ENCODE measurements at regions not wholly inside any gene's neighbourhood (a gene's known extent, or its start where the extent isn't known, plus 50 kb on each side); places are given as distances from the start of the nearest gene placed in this dataset.

DNA sequence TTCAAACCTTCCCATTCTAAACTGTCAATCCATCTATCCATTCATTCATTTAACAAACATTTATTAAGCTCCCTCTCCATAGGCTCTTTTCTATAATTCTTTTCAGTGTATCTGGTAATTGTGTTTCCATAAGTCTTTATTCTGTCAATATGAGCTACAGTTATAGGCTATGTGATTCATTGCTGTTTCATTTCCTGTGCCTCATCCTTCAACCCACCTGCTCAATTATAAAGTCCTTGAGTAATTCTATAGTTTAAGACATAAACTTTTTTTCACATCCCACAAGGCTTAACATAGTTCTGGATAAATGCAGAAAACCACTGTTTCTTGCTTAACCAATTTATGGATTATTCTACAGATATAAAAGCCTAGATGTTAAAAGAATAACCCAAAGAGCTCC is 84.2 kb upstream of the PIK3C3 start:
- Mint-ChIP-seq H3K4me1 (peaks cover 2% of the 10 kb centered on the region; the same call in 1 of the 3 replicates), H3K36me3 (ENCODE audit: low read depth) (no peaks in the 10 kb centered on the region), H3K9me3 (no peaks in the 10 kb centered on the region), H3K27me3 (ENCODE audit: insufficient read depth, low read depth, poor library complexity) (no peaks in the 10 kb centered on the region), H3K4me3 (no peak overlapping the region), H3K27ac (no peak overlapping the region)
- TF ChIP-seq, protein P1, sequence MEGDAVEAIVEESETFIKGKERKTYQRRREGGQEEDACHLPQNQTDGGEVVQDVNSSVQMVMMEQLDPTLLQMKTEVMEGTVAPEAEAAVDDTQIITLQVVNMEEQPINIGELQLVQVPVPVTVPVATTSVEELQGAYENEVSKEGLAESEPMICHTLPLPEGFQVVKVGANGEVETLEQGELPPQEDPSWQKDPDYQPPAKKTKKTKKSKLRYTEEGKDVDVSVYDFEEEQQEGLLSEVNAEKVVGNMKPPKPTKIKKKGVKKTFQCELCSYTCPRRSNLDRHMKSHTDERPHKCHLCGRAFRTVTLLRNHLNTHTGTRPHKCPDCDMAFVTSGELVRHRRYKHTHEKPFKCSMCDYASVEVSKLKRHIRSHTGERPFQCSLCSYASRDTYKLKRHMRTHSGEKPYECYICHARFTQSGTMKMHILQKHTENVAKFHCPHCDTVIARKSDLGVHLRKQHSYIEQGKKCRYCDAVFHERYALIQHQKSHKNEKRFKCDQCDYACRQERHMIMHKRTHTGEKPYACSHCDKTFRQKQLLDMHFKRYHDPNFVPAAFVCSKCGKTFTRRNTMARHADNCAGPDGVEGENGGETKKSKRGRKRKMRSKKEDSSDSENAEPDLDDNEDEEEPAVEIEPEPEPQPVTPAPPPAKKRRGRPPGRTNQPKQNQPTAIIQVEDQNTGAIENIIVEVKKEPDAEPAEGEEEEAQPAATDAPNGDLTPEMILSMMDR (conservative IDR thresholded peaks at IDR 0.05; ENCODE audit: low read depth in 2 of 2): no peak
- TF ChIP-seq ZNF331 (CRISPR knock-in tag; IDR thresholded peaks at IDR 0.05; ENCODE audit: low read depth): no peak
- no peak for TF ChIP-seq EZH2phosphoT487 (IDR thresholded peaks at IDR 0.05; ENCODE audit: unreplicated experiment)
- TF ChIP-seq ZNF114 (CRISPR knock-in tag; IDR thresholded peaks at IDR 0.05): no peak
- TF ChIP-seq, protein P2, sequence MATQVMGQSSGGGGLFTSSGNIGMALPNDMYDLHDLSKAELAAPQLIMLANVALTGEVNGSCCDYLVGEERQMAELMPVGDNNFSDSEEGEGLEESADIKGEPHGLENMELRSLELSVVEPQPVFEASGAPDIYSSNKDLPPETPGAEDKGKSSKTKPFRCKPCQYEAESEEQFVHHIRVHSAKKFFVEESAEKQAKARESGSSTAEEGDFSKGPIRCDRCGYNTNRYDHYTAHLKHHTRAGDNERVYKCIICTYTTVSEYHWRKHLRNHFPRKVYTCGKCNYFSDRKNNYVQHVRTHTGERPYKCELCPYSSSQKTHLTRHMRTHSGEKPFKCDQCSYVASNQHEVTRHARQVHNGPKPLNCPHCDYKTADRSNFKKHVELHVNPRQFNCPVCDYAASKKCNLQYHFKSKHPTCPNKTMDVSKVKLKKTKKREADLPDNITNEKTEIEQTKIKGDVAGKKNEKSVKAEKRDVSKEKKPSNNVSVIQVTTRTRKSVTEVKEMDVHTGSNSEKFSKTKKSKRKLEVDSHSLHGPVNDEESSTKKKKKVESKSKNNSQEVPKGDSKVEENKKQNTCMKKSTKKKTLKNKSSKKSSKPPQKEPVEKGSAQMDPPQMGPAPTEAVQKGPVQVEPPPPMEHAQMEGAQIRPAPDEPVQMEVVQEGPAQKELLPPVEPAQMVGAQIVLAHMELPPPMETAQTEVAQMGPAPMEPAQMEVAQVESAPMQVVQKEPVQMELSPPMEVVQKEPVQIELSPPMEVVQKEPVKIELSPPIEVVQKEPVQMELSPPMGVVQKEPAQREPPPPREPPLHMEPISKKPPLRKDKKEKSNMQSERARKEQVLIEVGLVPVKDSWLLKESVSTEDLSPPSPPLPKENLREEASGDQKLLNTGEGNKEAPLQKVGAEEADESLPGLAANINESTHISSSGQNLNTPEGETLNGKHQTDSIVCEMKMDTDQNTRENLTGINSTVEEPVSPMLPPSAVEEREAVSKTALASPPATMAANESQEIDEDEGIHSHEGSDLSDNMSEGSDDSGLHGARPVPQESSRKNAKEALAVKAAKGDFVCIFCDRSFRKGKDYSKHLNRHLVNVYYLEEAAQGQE (IDR thresholded peaks at IDR 0.05; ENCODE audit: unreplicated experiment): no peak
- no peak for TF ChIP-seq EZH2 (IDR thresholded peaks at IDR 0.05; ENCODE audit: low read depth, unreplicated experiment)
- TF ChIP-seq, protein P3, sequence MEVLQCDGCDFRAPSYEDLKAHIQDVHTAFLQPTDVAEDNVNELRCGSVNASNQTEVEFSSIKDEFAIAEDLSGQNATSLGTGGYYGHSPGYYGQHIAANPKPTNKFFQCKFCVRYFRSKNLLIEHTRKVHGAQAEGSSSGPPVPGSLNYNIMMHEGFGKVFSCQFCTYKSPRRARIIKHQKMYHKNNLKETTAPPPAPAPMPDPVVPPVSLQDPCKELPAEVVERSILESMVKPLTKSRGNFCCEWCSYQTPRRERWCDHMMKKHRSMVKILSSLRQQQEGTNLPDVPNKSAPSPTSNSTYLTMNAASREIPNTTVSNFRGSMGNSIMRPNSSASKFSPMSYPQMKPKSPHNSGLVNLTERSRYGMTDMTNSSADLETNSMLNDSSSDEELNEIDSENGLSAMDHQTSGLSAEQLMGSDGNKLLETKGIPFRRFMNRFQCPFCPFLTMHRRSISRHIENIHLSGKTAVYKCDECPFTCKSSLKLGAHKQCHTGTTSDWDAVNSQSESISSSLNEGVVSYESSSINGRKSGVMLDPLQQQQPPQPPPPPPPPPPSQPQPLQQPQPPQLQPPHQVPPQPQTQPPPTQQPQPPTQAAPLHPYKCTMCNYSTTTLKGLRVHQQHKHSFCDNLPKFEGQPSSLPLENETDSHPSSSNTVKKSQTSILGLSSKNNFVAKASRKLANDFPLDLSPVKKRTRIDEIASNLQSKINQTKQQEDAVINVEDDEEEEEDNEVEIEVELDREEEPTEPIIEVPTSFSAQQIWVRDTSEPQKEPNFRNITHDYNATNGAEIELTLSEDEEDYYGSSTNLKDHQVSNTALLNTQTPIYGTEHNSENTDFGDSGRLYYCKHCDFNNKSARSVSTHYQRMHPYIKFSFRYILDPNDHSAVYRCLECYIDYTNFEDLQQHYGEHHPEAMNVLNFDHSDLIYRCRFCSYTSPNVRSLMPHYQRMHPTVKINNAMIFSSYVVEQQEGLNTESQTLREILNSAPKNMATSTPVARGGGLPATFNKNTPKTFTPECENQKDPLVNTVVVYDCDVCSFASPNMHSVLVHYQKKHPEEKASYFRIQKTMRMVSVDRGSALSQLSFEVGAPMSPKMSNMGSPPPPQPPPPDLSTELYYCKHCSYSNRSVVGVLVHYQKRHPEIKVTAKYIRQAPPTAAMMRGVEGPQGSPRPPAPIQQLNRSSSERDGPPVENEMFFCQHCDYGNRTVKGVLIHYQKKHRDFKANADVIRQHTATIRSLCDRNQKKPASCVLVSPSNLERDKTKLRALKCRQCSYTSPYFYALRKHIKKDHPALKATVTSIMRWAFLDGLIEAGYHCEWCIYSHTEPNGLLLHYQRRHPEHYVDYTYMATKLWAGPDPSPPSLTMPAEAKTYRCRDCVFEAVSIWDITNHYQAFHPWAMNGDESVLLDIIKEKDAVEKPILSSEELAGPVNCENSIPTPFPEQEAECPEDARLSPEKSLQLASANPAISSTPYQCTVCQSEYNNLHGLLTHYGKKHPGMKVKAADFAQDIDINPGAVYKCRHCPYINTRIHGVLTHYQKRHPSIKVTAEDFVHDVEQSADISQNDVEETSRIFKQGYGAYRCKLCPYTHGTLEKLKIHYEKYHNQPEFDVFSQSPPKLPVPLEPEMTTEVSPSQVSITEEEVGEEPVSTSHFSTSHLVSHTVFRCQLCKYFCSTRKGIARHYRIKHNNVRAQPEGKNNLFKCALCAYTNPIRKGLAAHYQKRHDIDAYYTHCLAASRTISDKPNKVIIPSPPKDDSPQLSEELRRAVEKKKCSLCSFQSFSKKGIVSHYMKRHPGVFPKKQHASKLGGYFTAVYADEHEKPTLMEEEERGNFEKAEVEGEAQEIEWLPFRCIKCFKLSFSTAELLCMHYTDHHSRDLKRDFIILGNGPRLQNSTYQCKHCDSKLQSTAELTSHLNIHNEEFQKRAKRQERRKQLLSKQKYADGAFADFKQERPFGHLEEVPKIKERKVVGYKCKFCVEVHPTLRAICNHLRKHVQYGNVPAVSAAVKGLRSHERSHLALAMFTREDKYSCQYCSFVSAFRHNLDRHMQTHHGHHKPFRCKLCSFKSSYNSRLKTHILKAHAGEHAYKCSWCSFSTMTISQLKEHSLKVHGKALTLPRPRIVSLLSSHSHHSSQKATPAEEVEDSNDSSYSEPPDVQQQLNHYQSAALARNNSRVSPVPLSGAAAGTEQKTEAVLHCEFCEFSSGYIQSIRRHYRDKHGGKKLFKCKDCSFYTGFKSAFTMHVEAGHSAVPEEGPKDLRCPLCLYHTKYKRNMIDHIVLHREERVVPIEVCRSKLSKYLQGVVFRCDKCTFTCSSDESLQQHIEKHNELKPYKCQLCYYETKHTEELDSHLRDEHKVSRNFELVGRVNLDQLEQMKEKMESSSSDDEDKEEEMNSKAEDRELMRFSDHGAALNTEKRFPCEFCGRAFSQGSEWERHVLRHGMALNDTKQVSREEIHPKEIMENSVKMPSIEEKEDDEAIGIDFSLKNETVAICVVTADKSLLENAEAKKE (CRISPR knock-in tag; IDR thresholded peaks at IDR 0.05): no peak
- TF ChIP-seq POLR2AphosphoS5 (IDR thresholded peaks at IDR 0.05; ENCODE audit: low read depth): no peak
- TF ChIP-seq, protein P4, sequence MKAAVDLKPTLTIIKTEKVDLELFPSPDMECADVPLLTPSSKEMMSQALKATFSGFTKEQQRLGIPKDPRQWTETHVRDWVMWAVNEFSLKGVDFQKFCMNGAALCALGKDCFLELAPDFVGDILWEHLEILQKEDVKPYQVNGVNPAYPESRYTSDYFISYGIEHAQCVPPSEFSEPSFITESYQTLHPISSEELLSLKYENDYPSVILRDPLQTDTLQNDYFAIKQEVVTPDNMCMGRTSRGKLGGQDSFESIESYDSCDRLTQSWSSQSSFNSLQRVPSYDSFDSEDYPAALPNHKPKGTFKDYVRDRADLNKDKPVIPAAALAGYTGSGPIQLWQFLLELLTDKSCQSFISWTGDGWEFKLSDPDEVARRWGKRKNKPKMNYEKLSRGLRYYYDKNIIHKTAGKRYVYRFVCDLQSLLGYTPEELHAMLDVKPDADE (IDR thresholded peaks at IDR 0.05): no peak
- TF ChIP-seq NANOG (IDR thresholded peaks at IDR 0.05; ENCODE audit: borderline replicate concordance): no peak
- DNase-seq (ENCODE audit: low spot score) (no peak), ATAC-seq (no peak)
- Histone ChIP-seq H3K27me3 (ENCODE audit: insufficient read depth) (no peaks in the 10 kb centered on the region), H3K4me2 (no peak overlapping the region), H3K36me3 (ENCODE audit: insufficient read depth) (no peaks in the 10 kb centered on the region), H3K27ac (ENCODE audit: low read depth) (no peak overlapping the region), H4K20me1 (replicated peaks; ENCODE audit: insufficient read depth) (no peaks in the 10 kb centered on the region), H2AFZ (no peak overlapping the region), H3F3A (replicated peaks; ENCODE audit: low read depth) (no peaks in the 10 kb centered on the region), H3K4me1 (ENCODE audit: insufficient read depth) (no peaks in the 10 kb centered on the region), H3K4me3 (no peak overlapping the region), H3K9me2 (ENCODE audit: insufficient read depth) (no peaks in the 10 kb centered on the region), H3K79me2 (replicated peaks; ENCODE audit: insufficient read depth) (no peaks in the 10 kb centered on the region)

All from GM23338 (cell line).